GM19240 (cell line): ENCODE measurements at regions not wholly inside any gene's neighbourhood (a gene's known extent, or its start where the extent isn't known, plus 50 kb on each side); places are given as distances from the start of the nearest gene placed in this dataset.

Source experiments
- DNase-seq: peaks from one replicate; pipeline ENCODE4 v3.0.0; 2011; ENCODE audit warnings: low spot score; ENCODE audit not compliant: insufficient read length

DNA sequence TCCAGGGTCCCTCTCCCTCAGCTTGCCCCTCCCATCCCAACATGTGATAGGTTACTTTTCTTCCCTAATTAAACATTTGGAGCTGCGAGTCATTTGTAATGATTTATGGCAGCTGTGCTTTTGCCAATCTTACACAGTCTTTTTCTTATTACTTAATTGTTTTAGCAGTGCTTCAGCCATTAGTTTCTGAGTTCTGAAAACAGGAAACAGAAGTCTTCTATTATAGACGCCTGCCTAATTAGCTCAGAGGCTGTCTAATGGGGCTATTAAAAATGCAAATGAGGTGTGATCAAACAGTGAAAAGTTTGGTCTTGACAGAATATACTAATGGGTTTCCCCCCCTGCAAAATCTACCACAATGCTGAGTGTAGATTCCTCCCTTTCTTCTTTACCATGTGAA is 388.3 kb upstream of the CELF4 start:
- DNase-seq: no peak

DNA sequence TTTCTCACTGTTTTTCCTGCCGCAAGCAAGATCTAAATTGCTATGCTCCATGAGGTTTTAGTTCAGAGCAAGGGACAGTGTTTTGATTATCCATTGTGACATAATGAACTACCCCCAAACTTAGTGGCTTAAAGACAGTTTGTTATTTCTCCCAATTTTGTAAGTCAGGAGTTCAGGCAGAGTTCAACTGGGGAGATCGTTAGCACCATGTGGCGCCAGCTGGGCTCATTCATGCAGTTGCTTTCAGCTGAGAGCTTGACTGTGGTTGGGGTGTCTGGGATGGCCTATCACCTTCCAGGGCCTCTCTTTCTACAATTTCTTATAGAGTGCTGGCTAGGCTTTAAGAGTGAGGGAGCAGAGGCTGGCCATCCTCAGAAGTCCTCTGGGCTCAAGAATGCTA is 382.9 kb upstream of the CELF4 start:
- DNase-seq: no peak

DNA sequence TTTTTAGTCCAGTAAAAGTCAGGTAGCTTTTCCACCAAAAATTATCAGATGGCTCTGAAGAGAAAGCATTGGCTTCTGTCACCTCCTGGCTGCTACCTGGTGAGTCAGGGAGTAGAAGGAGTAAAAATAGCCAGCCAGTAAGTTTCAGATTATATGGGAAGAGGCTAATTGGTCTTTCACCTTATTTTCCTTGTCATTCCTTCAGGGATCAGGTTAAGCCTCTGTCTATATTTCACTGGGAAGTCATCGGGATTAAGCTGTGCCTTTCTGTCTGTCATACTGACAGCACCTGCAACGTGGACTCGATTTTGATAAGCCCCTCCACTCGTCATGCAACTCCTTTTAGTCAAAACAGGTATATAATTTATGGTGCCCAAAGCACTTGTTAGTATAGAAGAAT is 380.7 kb upstream of the CELF4 start:
- DNase-seq: no peak

DNA sequence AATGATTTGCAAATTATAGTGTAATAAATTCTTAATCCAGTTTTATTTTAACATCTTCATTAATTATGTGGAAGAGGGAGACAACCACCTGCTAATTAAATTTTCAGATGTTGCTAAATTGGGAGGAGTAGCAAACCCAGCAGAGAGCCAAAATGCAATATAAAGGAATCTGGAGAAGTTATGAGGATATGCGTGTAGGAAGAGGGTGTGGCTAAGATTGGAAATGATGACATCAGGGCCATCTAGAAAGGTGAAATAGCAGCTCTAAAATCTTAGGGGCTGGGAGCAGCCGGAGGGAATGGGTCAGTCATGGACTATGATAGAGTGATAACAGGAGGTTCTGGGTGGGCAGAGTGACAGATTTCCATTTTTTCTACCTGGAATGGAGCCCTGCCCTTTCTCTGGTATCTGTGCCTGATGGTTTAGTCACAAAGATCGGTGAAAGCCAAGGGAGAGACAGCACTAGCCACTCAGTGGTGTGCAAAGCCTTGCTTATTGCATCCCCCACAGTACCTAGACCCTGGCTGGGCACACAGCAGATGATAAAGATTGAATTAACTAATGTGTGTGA is 379.2 kb upstream of the CELF4 start:
- DNase-seq: no peak

DNA sequence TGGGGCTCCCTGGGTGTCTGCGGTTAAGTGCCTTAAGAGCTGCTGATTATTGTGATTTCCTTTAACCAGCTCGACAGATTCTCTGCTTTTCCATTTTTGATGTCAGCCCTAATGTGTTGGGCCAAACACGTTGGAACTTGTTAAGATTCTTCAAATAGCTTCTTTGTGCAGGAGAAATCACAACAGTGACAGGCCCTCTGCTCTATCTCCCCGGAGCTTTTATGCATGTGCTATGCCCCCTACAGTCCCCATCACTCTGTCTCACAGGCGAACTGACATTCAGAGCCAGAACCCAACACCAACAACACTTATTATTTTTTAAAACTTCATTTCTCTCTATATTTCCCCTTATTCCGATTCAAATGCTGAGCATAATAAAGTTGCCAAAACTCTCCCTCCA is 371.7 kb upstream of the CELF4 start:
- DNase-seq: no peak

DNA sequence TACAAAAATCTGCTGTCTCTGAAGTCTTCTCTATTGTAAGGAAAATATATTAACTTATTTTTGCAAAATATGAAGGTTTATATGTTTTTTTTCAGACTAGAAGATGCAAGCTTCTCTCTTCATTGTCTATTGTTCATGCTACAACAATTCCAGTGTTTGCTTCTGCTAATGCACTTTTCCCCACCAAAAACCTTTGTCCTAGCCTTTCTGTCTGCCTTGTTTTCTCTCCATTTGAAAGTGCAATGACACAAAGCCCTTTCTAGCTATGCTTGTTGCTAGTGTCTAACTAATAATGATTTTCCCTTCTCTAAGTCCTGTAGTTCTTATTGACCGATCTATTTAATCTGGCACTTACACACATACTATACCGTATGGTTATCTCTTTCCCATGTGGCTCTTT is 369.5 kb upstream of the CELF4 start:
- DNase-seq: no peak

DNA sequence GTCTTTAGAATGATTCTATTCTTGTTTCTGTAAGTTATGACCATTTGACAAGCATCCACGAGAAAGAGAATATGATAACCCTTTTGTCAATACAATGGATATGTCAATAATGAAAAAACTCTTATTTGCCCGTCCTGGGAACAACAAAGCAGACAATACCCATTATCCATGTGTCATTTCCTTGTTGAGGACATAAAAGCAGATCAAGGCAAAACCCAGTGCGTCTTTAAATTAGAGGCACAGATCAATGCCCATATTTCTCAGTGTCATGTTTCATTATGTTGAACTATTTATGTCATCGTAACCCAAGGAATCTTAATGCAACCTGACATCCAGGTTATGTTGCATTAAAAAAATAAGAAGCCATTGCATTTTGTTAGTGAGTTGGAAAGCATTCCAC is 365.0 kb upstream of the CELF4 start:
- no peak for DNase-seq

DNA sequence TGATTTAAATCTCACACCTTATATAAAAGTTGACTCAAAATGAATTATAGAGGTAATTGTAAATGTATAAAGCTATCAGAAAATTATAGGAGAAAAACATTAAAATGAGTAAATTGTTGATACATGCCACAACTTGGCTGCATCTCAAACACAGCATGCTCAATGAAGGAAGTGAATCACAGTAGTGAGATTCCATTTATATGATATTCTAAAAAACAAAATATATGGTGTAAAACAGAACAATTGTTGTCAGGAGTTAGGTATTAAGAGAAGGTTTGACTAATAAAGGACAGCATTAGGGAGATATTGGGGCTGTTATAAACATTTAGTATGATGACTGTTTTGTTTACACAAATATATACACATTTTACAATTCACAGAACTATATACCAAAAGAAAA is 356.6 kb upstream of the CELF4 start:
- DNase-seq: no peak

DNA sequence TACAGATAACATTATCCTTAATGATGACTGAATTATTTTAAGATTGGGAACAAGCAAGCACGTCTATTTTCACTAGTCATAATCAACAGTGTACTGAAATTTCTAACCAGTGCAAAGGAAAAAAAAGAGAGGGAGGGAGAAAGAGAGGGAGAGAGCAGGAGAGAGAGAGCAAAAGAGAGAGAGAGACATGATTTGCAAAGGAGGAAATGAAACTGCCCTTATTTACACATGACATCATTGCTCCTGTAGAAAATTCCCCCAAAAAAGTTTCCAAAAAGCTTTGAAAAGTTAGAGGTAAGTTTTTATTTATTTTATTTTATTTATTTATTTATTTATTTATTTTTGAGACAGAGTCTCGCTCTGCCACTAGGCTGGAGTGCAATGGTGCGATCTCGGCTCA is 355.3 kb upstream of the CELF4 start:
- no peak for DNase-seq

DNA sequence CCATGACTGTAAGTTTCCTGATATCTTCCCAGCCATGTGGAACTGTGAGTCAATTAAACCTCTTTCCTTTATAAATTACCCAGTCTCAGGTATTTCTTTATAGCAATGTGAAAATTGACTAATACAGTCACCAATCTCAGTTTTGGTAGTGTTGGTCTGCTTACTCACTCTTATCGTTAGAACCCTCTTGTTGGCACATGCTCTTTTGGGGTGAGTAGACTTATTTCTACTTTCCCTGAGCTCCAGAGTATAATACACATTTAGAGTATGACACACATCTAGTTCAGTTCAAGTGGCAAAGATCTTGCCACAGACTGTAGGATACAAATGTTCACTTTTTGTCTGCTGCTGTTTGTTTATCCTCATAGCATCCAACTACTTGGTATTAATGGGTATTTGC is 347.5 kb upstream of the CELF4 start:
- DNase-seq: no peak

DNA sequence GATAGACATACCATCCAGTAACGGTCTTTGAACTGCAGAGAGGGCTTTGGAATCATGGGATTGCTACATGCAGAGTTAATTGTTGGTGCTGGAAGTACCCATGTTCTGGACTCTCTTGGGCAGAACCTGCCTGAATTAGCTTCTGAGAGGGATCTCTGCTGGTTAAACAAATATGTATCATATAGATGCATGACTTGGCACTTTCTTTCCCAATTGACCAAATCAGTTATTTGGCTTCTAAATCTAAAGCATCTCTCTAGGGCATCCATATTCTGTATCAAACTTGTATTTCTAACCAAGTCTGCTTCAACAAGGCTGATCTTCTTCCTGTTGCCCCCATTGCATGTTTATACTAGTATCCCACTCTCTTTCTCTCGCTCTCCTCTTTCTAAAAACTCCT is 336.7 kb upstream of the CELF4 start:
- DNase-seq: no peak

DNA sequence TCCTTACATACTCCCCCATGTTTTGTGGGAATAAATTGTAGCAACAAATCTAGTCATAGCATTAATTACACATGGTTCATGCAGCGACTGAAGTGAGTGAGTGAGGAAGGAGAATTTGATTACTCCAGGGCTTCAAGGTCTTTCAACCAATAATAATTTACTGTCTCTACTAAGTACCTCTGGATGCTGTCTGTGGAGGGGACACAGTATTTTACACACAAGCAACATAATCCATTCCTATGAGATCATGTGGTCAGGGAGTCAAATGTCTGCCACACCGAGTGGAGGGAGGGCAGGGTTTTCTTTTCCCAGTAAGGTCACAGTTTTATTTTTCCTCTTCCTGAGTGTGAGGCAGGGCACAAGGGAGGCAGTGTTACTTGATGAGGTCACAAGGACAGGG is 334.7 kb upstream of the CELF4 start:
- DNase-seq: no peak

DNA sequence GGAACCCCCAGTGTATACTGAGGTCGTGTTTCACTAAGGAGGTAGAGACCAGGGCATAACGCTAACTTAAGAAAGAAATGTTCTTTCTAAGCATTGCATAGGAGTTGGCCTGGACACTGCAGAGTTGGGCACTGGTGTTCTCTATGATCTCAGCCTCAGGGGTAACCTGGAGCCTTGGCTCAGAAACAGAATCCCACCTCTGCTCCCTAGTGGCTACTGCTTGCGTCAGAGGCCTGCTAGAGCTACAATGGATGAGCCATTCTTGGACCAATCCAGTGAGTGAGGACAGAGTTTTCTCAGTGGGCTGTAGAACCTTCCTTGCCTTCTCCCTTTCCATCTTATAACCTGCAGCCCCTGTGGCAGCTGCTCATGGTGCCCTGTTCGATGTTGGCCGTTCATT is 324.4 kb upstream of the CELF4 start:
- DNase-seq: no peak

DNA sequence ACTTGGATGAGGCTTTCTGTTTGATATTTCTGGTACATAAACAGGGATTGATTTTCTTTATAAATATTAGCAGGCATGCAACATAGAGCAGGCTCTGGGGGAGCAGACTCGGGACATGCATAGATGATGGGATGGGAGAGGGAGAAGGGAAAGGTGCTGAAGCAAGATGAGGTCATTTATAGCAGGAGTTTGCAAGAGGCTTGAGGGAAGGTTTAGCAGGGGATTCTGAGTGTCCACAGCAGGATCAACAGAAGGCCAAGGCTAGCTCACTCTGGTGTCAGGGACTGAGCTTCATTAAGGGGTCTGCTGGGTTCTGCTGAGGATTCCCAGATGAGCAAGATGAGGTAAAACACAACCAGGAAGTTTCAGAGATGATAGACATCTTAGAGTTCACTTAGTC is 309.1 kb upstream of the CELF4 start:
- DNase-seq: no peak

DNA sequence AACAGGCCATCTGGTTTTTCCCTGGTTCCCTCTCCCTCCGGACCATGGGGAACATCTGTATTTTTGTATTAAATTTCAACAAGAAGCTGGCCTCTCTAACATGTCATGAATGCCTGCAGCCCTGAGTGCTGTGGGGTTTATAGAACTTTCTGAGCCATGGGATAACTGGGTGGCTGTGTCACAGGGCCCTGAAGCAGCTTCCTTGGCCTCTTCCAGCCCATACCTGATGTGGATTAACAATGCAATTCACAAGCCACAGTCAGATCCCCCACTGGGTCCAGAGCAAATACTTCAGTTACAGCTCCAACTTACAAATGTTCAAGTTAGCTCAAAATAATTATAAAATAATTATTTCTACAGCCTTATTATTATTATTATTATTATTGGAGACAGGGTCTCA is 307.8 kb upstream of the CELF4 start:
- DNase-seq: no peak

DNA sequence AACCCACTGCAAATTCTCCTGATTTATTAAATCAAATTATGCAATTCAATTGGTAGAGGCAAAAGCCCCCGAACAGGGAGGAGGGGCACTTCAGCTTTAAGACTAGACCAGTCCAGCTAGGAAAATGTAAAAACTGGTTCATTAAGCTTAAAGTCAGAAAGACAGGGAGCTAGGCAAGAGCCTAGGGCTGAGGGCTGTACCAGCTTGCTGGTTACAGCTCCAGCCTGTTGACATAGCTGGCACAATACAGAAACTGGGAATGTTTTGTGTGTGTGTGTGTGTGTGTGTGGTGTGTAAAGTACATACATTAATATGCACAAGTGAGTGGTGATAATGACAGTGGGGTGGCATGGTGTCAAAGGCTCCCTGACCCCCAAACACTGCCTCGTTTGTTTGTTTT is 307.0 kb upstream of the CELF4 start:
- no peak for DNase-seq

DNA sequence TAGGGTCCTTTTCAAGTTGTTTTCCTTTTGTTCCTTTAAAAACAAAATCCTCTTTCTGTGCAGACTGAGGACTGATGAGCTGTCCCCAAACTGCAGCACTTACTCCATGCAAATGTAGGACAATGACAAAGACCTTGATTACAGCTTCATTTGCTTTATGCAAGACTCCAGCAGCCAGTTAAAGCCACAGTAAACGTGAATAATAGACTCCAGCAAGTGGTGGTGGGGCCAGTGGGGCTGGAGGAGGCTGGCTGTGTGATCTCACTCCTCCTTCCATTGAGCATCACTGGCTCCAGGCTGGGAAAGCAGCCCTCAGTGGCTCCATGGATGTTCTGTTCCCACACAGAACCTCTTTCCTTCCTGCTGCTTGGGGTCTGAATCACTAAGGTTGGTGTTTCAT is 306.0 kb upstream of the CELF4 start:
- no peak for DNase-seq

DNA sequence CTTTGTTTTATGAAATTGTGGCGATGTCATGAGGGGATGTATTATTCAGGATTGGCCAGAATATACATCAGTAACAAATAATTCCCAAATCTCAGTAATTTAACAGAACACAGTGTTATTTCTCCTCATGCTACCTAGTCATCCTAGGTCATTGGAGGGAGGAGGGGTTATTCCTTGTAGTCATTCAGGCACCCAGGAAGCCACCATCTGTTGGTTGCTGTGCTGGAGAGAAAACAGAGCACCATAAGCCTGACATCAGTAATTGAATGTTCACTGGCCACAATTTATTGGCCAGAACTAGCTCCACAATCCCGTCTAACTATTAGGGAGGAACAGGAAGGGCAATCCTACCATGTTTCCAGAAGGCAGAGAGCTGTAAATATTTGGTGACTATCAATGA is 303.5 kb upstream of the CELF4 start:
- no peak for DNase-seq

DNA sequence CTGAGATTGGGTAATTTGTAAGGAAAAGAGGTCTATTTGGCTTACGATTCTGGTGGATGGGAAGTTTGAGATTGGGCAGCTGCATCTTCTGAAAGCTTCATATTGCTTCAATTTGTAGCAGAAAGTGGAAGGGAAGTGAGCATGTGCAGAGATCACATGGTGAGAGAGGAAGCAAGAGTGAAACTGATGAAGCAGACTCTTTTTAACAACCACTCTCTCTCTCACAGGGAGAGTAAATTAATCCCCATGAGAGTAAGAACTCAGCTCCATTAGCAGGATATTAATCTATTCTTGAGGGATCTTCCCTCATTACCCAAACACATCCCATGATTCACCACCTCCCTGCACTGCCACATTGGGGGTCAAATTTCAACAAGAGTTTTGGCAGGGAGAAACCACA is 298.5 kb upstream of the CELF4 start:
- no peak for DNase-seq

DNA sequence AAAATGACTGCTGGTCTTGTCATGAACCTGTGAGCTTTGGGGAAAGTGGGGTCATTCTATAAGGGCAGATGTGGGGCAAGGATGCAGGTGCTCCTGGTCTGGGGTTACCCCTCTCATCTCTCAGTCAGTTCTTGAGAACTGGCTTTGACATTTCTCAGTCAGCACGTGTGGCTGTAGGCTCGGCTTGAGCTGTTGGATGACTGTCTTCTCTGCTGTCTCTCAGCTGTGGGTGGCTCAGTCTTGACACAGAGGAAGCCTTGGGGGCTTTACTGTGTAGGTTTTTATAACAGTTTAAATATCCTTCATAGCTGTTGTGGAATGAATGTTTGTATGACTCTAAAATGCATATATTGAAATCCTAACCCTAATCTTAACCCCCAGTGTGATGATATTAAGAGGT is 296.4 kb upstream of the CELF4 start:
- DNase-seq: no peak

DNA sequence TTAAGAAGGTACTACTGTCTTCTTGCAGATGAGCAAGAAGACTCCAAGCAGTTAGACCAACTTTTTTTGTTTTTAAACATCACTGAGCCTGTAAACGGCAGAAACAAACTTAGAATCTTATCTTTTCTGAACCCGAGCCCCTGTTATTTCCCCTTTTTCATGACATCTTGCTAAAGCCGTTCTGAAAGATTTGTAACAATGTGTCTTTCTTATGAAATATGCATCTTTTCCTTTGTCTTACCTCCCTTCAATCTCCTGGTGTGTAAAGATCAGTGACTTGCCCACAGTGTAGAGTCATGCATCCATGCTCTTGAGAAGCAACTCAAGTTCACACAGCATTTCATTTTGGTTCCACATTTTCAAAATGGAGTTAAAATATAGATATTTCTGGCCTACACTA is 288.8 kb upstream of the CELF4 start:
- no peak for DNase-seq

DNA sequence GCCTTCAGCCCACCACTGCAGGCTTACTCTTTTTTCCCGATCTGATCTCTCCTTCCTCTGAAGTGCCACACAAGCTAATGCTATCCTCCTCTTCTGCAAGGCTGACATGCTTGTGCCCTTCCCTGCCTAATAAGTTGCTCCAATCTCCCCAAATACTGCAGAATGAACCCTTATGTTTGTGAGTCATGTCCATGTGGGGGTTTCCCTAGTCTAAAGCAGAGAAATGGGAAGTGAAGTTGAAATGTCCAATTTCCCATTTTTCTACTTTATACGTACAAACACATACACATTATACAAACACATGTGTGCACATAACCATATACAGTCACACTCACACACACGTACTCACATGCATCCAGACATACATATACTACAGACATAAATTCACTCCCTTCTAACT is 288.1 kb upstream of the CELF4 start:
- no peak for DNase-seq

DNA sequence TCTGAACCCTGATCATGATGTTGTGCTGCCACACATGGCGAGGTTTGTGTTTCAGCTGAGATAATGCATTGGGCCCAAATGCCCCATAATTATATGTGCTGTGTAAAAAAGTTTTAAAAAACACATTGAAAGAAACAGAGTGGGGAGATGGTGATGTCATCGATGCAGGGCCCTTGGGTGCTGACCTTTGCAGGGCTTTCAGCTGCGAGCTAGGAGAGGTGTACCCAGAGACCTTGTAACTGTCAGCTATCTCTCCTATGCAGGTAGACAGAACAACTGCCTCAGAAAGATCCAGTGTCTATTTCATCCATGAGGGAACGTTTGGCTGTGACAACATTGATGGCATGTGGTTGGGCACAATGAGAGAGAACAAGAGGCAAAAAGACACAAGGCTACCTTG is 286.9 kb upstream of the CELF4 start:
- DNase-seq: no peak

DNA sequence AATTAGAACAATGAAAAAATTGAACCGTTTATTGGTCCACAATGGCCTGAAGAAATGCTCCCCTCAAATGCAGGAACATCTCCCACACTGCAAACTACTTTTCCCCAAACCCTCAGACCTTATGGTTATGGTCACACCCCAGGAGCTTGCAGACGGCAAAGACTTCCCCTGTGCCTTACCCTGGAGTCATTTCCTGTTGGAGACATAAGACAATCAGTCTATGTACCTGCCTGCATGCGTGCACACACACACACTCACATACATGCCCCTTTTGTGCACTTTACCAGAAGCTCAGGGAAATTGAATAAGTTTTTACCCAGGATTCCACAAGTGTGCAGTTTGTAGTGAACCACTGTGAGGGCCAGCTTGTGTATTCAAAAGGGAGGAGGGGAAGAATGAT is 281.9 kb upstream of the CELF4 start:
- DNase-seq: no peak
